OCI-LY7 (cell line): ENCODE measurements at regions not wholly inside any gene's neighbourhood (a gene's known extent, or its start where the extent isn't known, plus 50 kb on each side); places are given as distances from the start of the nearest gene placed in this dataset.

Source experiments
- CTCF ChIP-seq: fragments of 200-600 bp; sonication (generic); conservative IDR thresholded peaks from 2 replicates; pipeline ENCODE4 v1.5.1; 2014; ENCODE audit warnings: mild to moderate bottlenecking, antibody characterized with exemption, low read length, moderate library complexity, mixed read lengths
- EZH2phosphoT487 ChIP-seq: fragments of 200-600 bp; sonication (generic); IDR thresholded peaks from 2 replicates; pipeline ENCODE4 v1.6.1; 2018; ENCODE audit warnings: low read depth, borderline replicate concordance, mild to moderate bottlenecking, mixed run types, antibody characterized with exemption, low read length, moderate library complexity, mixed read lengths

- no peak for TF ChIP-seq CTCF
- TF ChIP-seq EZH2phosphoT487, result no peak
Measured at GRCh38 chr14:27079716-27080115, 481.9 kb upstream of the NOVA1 start.
